Esophagus squamous epithelium (tissue), 5 donors: ENCODE measurements at regions not wholly inside any gene's neighbourhood (a gene's known extent, or its start where the extent isn't known, plus 50 kb on each side); places are given as distances from the start of the nearest gene placed in this dataset.

ENCODE experiments used
- DNase-seq: peaks from one replicate; lab custom pipeline; 2025; lab: John Stamatoyannopoulos, UW
- H3K27ac ChIP-seq, 4 donors: fragments of 200-600 bp; sonication (generic); one replicate each; pipeline ENCODE4 v1.5.1; 2016 to 2019; ENCODE audit warnings: mild to moderate bottlenecking in 1 of 4
- H3K27me3 ChIP-seq, 4 donors: fragments of 200-600 bp; sonication (generic); 1 replicate in 3 of 4; 2 replicates in 1 of 4; pipeline versions ENCODE4 v1.5.1 to v1.6.0; 2017 to 2021; ENCODE audit warnings: antibody characterized with exemption in 1 of 4
- H3K36me3 ChIP-seq, 3 donors: fragments of 200-600 bp; sonication (generic); one replicate each; pipeline ENCODE4 v1.5.1; 2016 to 2019
- H3K4me1 ChIP-seq, 3 donors: fragments of 200-600 bp; sonication (generic); one replicate each; pipeline ENCODE4 v1.5.1; 2017 to 2019
- H3K4me3 ChIP-seq, 4 donors: fragments of 200-600 bp; sonication (generic); 1 replicate in 3 of 4; 2 replicates in 1 of 4; pipeline ENCODE4 v1.5.1; 2016 to 2019; ENCODE audit warnings: mild to moderate bottlenecking in 2 of 4, moderate library complexity in 1 of 4
- H3K9me3 ChIP-seq, 3 donors: fragments of 200-600 bp; sonication (generic); one replicate each; pipeline ENCODE4 v1.5.1; 2016 to 2019
- CTCF ChIP-seq, 6 experiments: fragments of 450-650 bp in 4 of 6; fragments of 200-600 bp in 2 of 6; sonication (generic) in 2 of 6; IDR thresholded peaks; one replicate each; pipeline ENCODE4 v1.5.1; 2016 to 2019; ENCODE audit warnings: antibody characterized with exemption in 6 of 6, mild to moderate bottlenecking in 4 of 6, moderate library complexity in 4 of 6
- POLR2A ChIP-seq, 4 donors: fragments of 450-650 bp; IDR thresholded peaks; one replicate each; pipeline ENCODE4 v1.6.1; 2017; ENCODE audit warnings: antibody characterized with exemption in 4 of 4, mild to moderate bottlenecking in 4 of 4, moderate library complexity in 3 of 4
- WGBS, 2 donors: methylation state at CpG; one replicate each; pipeline ENCODE4 v1.1.5; 2018; 5-methylcytosine and 5-hydroxymethylcytosine counted together
- intact Hi-C: fragments of 100-400 bp; cut with DNase I; formaldehyde crosslinking; loops from one replicate; pipeline ENCODE4 v1.15.0; 2022
- donor health status: DM: yes; HTN: yes; CAD: no.

- WGBS, 2 donors, result 13% methylated on average over 3 of the region's 3 CpGs
- Histone ChIP-seq H3K4me1 (no peaks in the 10 kb centered on the region), H3K9me3 (no peaks in the 10 kb centered on the region), H3K27me3 (no peaks in the 10 kb centered on the region), H3K36me3 (no peaks in the 10 kb centered on the region), H3K4me3 (no peak overlapping the region), H3K27ac (no peak overlapping the region)
- intact Hi-C loops, result no loop called here
- TF ChIP-seq CTCF (IDR thresholded peaks at IDR 0.05) (no peak), POLR2A (IDR thresholded peaks at IDR 0.05) (no peak)
- DNase-seq, result no peak
Observed at GRCh38 chr18:7329016-7329415, 98.1 kb downstream of the LRRC30 start.

- Histone ChIP-seq H3K27me3 (no peaks in the 10 kb centered on the region), H3K9me3 (no peaks in the 10 kb centered on the region), H3K36me3 (no peaks in the 10 kb centered on the region), H3K4me3 (no peak overlapping the region), H3K27ac (no peak overlapping the region), H3K4me1 (no peaks in the 10 kb centered on the region)
- no peak for TF ChIP-seq CTCF (IDR thresholded peaks at IDR 0.05)
- TF ChIP-seq POLR2A (IDR thresholded peaks at IDR 0.05), result no peak
- intact Hi-C loops, result no loop called here
- DNase-seq, result no peak
- WGBS, 2 donors, result 100% methylated on average over 1 of the region's 1 CpG
Observed at GRCh38 chr18:7332452-7332851, 101.6 kb downstream of the LRRC30 start.

- Histone ChIP-seq H3K36me3 (no peaks in the 10 kb centered on the region), H3K27ac (no peak overlapping the region), H3K4me1 (no peaks in the 10 kb centered on the region), H3K9me3 (no peaks in the 10 kb centered on the region), H3K4me3 (no peak overlapping the region), H3K27me3 (no peaks in the 10 kb centered on the region)
- TF ChIP-seq CTCF (IDR thresholded peaks at IDR 0.05) (no peak), POLR2A (IDR thresholded peaks at IDR 0.05) (no peak)
- DNase-seq, result no peak
- intact Hi-C loops, result no loop called here
- WGBS, 2 donors, result 78 to 92% methylated on average over 3 of the region's 5 CpGs
Observed at GRCh38 chr18:7333025-7333562, 102.2 kb downstream of the LRRC30 start.

- H3K27me3 ChIP-seq, result no peaks in the 10 kb centered on the region
- H3K27ac ChIP-seq, result no peak overlapping the region
- DNase-seq, result no peak
- no peaks in the 10 kb centered on the region for H3K36me3 ChIP-seq
- intact Hi-C loops, result no loop called here
- no peak overlapping the region for H3K4me3 ChIP-seq
- WGBS, 2 donors, result 48 to 55% methylated on average over 3 of the region's 3 CpGs
- no peaks in the 10 kb centered on the region for H3K9me3 ChIP-seq
- TF ChIP-seq CTCF (IDR thresholded peaks at IDR 0.05) (no peak), POLR2A (IDR thresholded peaks at IDR 0.05) (no peak)
- no peaks in the 10 kb centered on the region for H3K4me1 ChIP-seq
Observed at GRCh38 chr18:7334973-7335568, 104.2 kb downstream of the LRRC30 start.

- H3K36me3 ChIP-seq, result no peaks in the 10 kb centered on the region
- H3K4me3 ChIP-seq, result no peak overlapping the region
- TF ChIP-seq CTCF (IDR thresholded peaks at IDR 0.05) (no peak), POLR2A (IDR thresholded peaks at IDR 0.05) (no peak)
- no peak for DNase-seq
- no peaks in the 10 kb centered on the region for H3K9me3 ChIP-seq
- no peaks in the 10 kb centered on the region for H3K4me1 ChIP-seq
- H3K27ac ChIP-seq, result no peak overlapping the region
- intact Hi-C loops, result no loop called here
- H3K27me3 ChIP-seq, result no peaks in the 10 kb centered on the region
- WGBS, 2 donors, result 0 to 10% methylated on average over 1 of the region's 1 CpG
Observed at GRCh38 chr18:7336623-7337022, 105.7 kb downstream of the LRRC30 start.
